SH-SY5Y (cell line): ENCODE measurements at regions not wholly inside any gene's neighbourhood (a gene's known extent, or its start where the extent isn't known, plus 50 kb on each side); places are given as distances from the start of the nearest gene placed in this dataset.

Experiments
- GATA2 ChIP-seq: IDR thresholded peaks from 2 replicates; pipeline ENCODE4 v1.6.1; 2011; ENCODE audit warnings: mild to moderate bottlenecking, low read depth, low read length
- GATA3 ChIP-seq: IDR thresholded peaks from 2 replicates; pipeline ENCODE4 v1.6.1; 2011; ENCODE audit warnings: low read depth, mild to moderate bottlenecking, low read length, moderate library complexity

DNA sequence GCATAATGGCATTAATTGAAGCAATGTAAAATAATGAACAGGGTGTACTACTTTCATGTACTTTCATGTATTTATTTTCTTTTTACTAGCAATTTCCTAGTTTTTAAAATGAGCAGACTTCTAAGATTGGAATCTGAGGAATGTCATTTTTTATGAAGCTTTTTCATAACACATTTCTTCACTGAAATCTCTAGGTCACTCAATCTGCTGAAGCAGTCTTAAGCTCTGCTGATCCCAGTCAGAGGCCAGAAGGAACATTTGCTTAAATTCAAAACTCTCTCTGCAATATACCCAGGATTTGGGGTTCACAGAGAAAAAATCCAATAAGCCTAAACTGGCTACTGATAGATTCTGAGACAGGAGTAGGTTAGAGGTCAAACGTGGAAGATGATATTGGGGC lies 73.6 kb upstream of the CNTN1 start:
- TF ChIP-seq GATA2 = no peak
- no peak for TF ChIP-seq GATA3
